Small intestine (tissue), 7 donors: ENCODE measurements at regions not wholly inside any gene's neighbourhood (a gene's known extent, or its start where the extent isn't known, plus 50 kb on each side); places are given as distances from the start of the nearest gene placed in this dataset.

Source experiments
- DNase-seq, 2 donors: peaks; one replicate each; pipeline versions ENCODE4 v3.0.0 to v3.0.0-alpha.2; 2013
- FAIRE-seq: peaks from 2 replicates; lab custom pipeline; 2012; peaks lifted over from hg19 to GRCh38; lab: Jason Lieb, UNC
- H3K27ac ChIP-seq, 3 donors: one replicate each; pipeline ENCODE4 v1.5.1; 2013; ENCODE audit warnings: low read length in 2 of 3, mild to moderate bottlenecking in 2 of 3, control low read depth in 1 of 3, inconsistent platforms in 1 of 3, low read depth in 1 of 3, moderate library complexity in 1 of 3
- H3K27me3 ChIP-seq, 3 donors: one replicate each; pipeline ENCODE4 v1.6.1; 2013; ENCODE audit warnings: low read length in 3 of 3, inconsistent platforms in 1 of 3; ENCODE audit not compliant: control insufficient read depth in 3 of 3, insufficient read depth in 3 of 3
- H3K36me3 ChIP-seq, 3 donors: one replicate each; pipeline ENCODE4 v1.6.1; 2013; ENCODE audit warnings: low read length in 3 of 3, inconsistent platforms in 1 of 3, low read depth in 1 of 3, mild to moderate bottlenecking in 1 of 3, moderate library complexity in 1 of 3; ENCODE audit not compliant: control insufficient read depth in 3 of 3, insufficient read depth in 2 of 3
- H3K4me1 ChIP-seq, 3 donors: one replicate each; pipeline ENCODE4 v1.6.1; 2013; ENCODE audit warnings: low read length in 2 of 3, inconsistent platforms in 1 of 3, low read depth in 1 of 3, mild to moderate bottlenecking in 1 of 3, moderate library complexity in 1 of 3; ENCODE audit not compliant: control insufficient read depth in 3 of 3, insufficient read depth in 2 of 3
- H3K4me3 ChIP-seq, 3 donors: one replicate each; pipeline ENCODE4 v1.5.1; 2013; ENCODE audit warnings: low read length in 3 of 3, control low read depth in 1 of 3, inconsistent platforms in 1 of 3, low read depth in 1 of 3, mild to moderate bottlenecking in 1 of 3, moderate library complexity in 1 of 3
- H3K9me3 ChIP-seq, 2 donors: one replicate each; pipeline ENCODE4 v1.6.1; 2013; ENCODE audit warnings: low read depth in 1 of 2, low read length in 1 of 2; ENCODE audit not compliant: control insufficient read depth in 2 of 2, insufficient read depth in 1 of 2
- WGBS, 3 donors: extraction: QIAGEN DNeasy Blood & Tissue Kit; methylation state at CpG; one replicate each; pipeline ENCODE4 v1.1.7; 2013; 5-methylcytosine and 5-hydroxymethylcytosine counted together
- donor health status: healthy with polysubstance abuse.
- donor health status: control.
- donor health status: control.
- donor health status: Bipolar disorder and iron deficiency.
- donor health status: healthy.

GRCh38 chr11:21896746-21897602, 295.9 kb upstream of the ANO5 start:
- no peak for DNase-seq
- H3K9me3 ChIP-seq = no peaks in the 10 kb centered on the region
- no peak overlapping the region for H3K4me3 ChIP-seq
- WGBS, 3 donors = 59 to 62% (median 60%) methylated on average over 3 of the region's 3 CpGs
- FAIRE-seq = no peak
- no peaks in the 10 kb centered on the region for H3K36me3 ChIP-seq
- no peaks in the 10 kb centered on the region for H3K27me3 ChIP-seq
- no peak overlapping the region for H3K27ac ChIP-seq
- H3K4me1 ChIP-seq = no peaks in the 10 kb centered on the region

GRCh38 chr11:21897752-21898151, 295.1 kb upstream of the ANO5 start:
- Histone ChIP-seq H3K27ac (no peak overlapping the region), H3K27me3 (no peaks in the 10 kb centered on the region), H3K4me1 (no peaks in the 10 kb centered on the region), H3K36me3 (no peaks in the 10 kb centered on the region), H3K9me3 (no peaks in the 10 kb centered on the region), H3K4me3 (no peak overlapping the region)
- DNase-seq (no peak), FAIRE-seq (no peak)
- 60 to 81% (median 71%) methylated on average over 1 of the region's 1 CpG for WGBS, 3 donors

DNA sequence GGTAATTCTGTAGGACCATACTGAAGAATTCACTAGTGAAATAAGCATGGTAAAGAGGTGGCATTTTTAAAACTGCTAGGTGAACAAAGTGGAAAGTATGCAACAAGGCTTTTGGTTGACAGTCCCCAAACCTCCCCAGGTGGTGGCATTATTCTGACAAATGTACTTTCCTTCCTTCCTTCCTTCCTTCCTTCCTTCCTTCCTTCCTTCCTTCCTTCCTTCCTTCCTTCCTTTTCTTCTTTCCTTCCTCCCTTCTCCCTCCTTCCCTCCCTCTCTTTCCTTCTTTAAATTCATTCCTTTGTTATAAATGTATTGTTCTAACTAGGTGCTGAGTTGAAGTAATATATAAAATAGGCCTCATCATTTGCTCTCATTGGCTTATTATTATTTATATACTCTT, 284.7 kb upstream of the ANO5 start:
- Histone ChIP-seq H3K27ac (no peak overlapping the region), H3K36me3 (no peaks in the 10 kb centered on the region), H3K4me3 (no peak overlapping the region), H3K27me3 (no peaks in the 10 kb centered on the region), H3K9me3 (no peaks in the 10 kb centered on the region), H3K4me1 (no peaks in the 10 kb centered on the region)
- DNase-seq (no peak), FAIRE-seq (no peak)

DNA sequence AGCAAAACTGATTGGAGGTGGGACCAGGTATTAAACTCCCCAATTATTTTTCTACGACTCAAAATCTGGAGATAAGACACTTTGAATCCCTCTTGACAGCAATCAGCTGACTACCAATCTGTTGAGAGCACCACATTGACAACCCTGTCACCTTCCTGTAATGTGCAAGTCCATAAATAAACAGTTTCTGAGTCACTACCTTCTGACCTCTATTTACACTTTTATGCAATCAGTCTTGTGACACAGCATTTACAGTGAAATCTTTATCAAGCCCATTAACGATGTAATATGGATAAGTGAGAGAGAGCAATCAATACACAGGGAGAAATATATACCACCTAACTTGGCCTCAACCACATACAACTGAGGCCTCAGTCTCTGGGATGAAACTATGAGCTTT, 283.7 kb upstream of the ANO5 start:
- no peaks in the 10 kb centered on the region for H3K4me1 ChIP-seq
- H3K4me3 ChIP-seq = no peak overlapping the region
- peak in 1 of 2 donors; percentile 24 for DNase-seq
- 13 to 56% (median 22%) methylated on average over 2 of the region's 2 CpGs for WGBS, 3 donors
- H3K9me3 ChIP-seq = no peaks in the 10 kb centered on the region
- H3K27ac ChIP-seq = no peak overlapping the region
- no peaks in the 10 kb centered on the region for H3K27me3 ChIP-seq
- no peaks in the 10 kb centered on the region for H3K36me3 ChIP-seq
- no peak for FAIRE-seq

DNA sequence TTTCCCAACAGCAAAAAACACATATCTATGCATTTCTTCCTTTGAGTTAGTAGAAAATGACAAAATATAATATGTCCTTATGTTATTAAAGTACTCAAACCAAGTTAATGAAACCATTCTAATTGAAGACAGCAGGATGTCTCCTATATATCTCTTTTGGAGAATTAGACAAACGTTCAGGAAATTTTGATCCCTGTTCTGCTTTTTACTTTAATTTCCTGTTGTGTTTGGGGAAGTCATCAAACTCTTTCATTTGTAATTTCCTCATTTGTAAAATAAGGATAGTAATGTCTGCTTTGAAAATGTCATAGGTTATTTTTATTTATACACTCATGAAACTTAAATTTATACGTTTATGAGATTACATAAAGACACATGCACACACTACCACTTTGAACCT, 281.8 kb upstream of the ANO5 start:
- 61 to 73% (median 64%) methylated on average over 2 of the region's 2 CpGs for WGBS, 3 donors

GRCh38 chr11:21912285-21912684, 280.6 kb upstream of the ANO5 start:
- Histone ChIP-seq H3K36me3 (no peaks in the 10 kb centered on the region), H3K27ac (no peak overlapping the region), H3K4me1 (no peaks in the 10 kb centered on the region), H3K9me3 (peaks cover 0 to 8% of the 10 kb centered on the region in 2 donors), H3K4me3 (no peak overlapping the region), H3K27me3 (no peaks in the 10 kb centered on the region)
- 92 to 96% (median 94%) methylated on average over 1 of the region's 1 CpG for WGBS, 3 donors
- DNase-seq (no peak), FAIRE-seq (no peak)

More for the DNA sequence above, 281.8 kb upstream of the ANO5 start:
- Histone ChIP-seq H3K27me3 (no peaks in the 10 kb centered on the region), H3K36me3 (no peaks in the 10 kb centered on the region), H3K4me1 (no peaks in the 10 kb centered on the region), H3K4me3 (no peak overlapping the region), H3K9me3 (peaks cover 0 to 8% of the 10 kb centered on the region in 2 donors), H3K27ac (no peak overlapping the region)
- DNase-seq (no peak), FAIRE-seq (no peak)

DNA sequence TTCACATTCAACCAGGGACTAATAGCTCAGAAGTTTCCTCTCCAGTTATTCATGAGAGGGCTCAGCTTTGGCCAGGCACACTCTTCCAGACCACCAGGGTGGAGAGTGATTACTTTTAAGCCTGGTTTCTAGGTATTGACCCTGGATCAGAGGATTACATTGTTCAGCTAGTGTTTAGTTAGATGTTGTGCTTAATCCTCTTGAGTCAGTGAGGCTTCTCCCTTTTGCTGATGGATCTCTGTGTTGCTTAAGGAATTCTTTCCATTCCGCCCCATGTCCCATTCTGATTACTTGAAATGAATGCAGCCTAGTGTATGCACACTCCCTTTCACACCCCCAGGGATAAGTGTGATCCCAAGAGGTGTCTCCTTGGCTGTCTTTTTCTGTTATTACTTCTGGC, 271.7 kb upstream of the ANO5 start:
- WGBS, 3 donors = 58 to 76% (median 67%) methylated on average over 1 of the region's 1 CpG
- no peaks in the 10 kb centered on the region for H3K36me3 ChIP-seq
- FAIRE-seq = no peak
- H3K27ac ChIP-seq = no peak overlapping the region
- DNase-seq = no peak
- H3K4me3 ChIP-seq = no peak overlapping the region
- no peaks in the 10 kb centered on the region for H3K4me1 ChIP-seq
- no peaks in the 10 kb centered on the region for H3K27me3 ChIP-seq
- no peaks in the 10 kb centered on the region for H3K9me3 ChIP-seq

DNA sequence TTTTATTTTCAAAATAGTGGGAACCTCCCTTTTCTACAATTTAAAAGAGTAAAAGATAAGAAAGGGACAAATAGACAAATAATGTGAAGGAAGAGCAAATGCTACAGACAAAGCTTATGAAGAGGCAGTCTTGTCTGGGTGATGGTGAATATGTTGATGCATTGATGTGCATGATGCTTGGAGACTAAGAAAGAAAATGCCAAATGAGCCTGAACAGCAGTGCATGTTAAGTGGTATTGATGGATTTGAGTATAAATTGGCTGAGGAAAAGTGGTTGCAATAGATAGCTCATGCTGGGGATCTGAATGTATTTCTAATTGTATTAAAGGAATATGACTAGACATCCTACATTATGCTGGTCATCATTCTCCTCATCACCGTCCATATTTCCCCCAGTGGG, 268.6 kb upstream of the ANO5 start:
- FAIRE-seq (no peak), DNase-seq (no peak)
- H3K27ac ChIP-seq = no peak overlapping the region
- no peaks in the 10 kb centered on the region for H3K27me3 ChIP-seq
- H3K4me3 ChIP-seq = no peak overlapping the region
- WGBS, 3 donors = 49 to 84% (median 57%) methylated on average over 1 of the region's 1 CpG
- H3K4me1 ChIP-seq = no peaks in the 10 kb centered on the region
- no peaks in the 10 kb centered on the region for H3K36me3 ChIP-seq
- H3K9me3 ChIP-seq = no peaks in the 10 kb centered on the region

GRCh38 chr11:21927628-21928027, 265.3 kb upstream of the ANO5 start:
- no peaks in the 10 kb centered on the region for H3K36me3 ChIP-seq
- H3K27me3 ChIP-seq = no peaks in the 10 kb centered on the region
- H3K27ac ChIP-seq = no peak overlapping the region
- no peak for DNase-seq
- H3K9me3 ChIP-seq = no peaks in the 10 kb centered on the region
- 37 to 59% (median 49%) methylated on average over 3 of the region's 3 CpGs for WGBS, 3 donors
- FAIRE-seq = no peak
- H3K4me3 ChIP-seq = no peak overlapping the region
- H3K4me1 ChIP-seq = no peaks in the 10 kb centered on the region
